Choroid plexus epithelial cell (primary cell): ENCODE measurements at regions not wholly inside any gene's neighbourhood (a gene's known extent, or its start where the extent isn't known, plus 50 kb on each side); places are given as distances from the start of the nearest gene placed in this dataset.

Experiments used
- DNase-seq: peaks from one replicate; pipeline ENCODE4 v3.0.0-alpha.2; 2010; ENCODE audit warnings: low read depth
- H3K4me3 ChIP-seq: 2 replicates; pipeline ENCODE4 v1.5.1; 2011; ENCODE audit warnings: low read depth, mild to moderate bottlenecking, control low read depth, low read length, moderate library complexity
- CTCF ChIP-seq: conservative IDR thresholded peaks from 2 replicates; pipeline ENCODE4 v1.5.1; 2011; ENCODE audit warnings: low read depth, mild to moderate bottlenecking, control low read depth, inconsistent platforms, low read length, moderate library complexity

GRCh38 chr12:84791444-84791843, 121.2 kb downstream of the SLC6A15 start:
- no peak for TF ChIP-seq CTCF
- no peak for DNase-seq
- no peak overlapping the region for H3K4me3 ChIP-seq

- no peak for DNase-seq
- no peak for TF ChIP-seq CTCF
- H3K4me3 ChIP-seq, result no peak overlapping the region
These were observed 123.4 kb downstream of the SLC6A15 start for GRCh38 chr12:84789184-84789583.

- no peak for TF ChIP-seq CTCF
- no peak for DNase-seq
These were observed 125.3 kb downstream of the SLC6A15 start for GRCh38 chr12:84787253-84787652.

GRCh38 chr12:84786622-84787021, 126.0 kb downstream of the SLC6A15 start:
- no peak overlapping the region for H3K4me3 ChIP-seq
- TF ChIP-seq CTCF, result no peak
- DNase-seq, result no peak

More at GRCh38 chr12:84787253-84787652, 125.3 kb downstream of the SLC6A15 start:
- H3K4me3 ChIP-seq, result no peak overlapping the region

DNA sequence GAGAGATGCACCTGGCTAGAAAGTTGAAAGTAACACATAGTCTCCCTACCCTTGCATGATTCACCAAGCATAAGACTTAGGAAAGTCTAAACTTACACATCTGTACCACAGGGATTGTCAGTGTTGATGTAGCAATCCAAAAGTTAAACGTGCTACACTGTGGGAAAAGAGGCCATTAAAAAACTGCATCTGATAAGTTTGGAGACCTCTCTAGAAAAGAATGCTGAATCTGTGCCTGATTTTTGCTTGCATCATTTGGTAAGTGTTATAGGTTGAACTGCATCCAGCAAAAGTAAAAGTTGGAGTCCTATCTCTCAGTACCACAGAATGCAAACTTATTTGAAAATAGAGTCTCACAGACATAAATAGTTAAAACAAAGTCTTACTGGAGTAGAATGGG, 126.6 kb downstream of the SLC6A15 start:
- H3K4me3 ChIP-seq, result no peak overlapping the region
- no peak for TF ChIP-seq CTCF
- DNase-seq, result no peak

DNA sequence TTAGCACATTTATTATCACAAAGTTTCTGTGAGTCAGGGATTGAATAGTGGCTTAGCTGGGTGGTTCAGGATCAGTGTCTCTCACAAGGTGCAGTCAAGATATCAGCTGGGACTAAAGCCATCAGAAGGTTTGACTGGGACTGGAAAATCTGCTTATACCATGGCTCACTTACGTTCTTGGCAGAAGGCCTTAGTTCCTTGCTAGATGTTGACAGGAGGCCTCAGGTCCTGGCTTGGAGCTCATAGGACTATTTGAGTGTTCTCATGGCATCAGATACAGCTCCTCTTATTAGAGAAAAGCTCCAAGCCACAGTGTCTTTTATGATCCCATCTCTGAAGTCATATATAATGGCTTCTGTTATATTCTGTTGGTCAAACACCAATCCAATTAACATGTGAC, 127.3 kb downstream of the SLC6A15 start:
- TF ChIP-seq CTCF, result no peak
- no peak for DNase-seq
- no peak overlapping the region for H3K4me3 ChIP-seq

GRCh38 chr12:84779169-84779568, 133.4 kb downstream of the SLC6A15 start:
- TF ChIP-seq CTCF, result no peak
- no peak overlapping the region for H3K4me3 ChIP-seq
- no peak for DNase-seq
